Liver (tissue), 8 donors: ENCODE measurements at regions not wholly inside any gene's neighbourhood (a gene's known extent, or its start where the extent isn't known, plus 50 kb on each side); places are given as distances from the start of the nearest gene placed in this dataset.

Source experiments
- DNase-seq: peaks from one replicate; pipeline ENCODE4 v3.0.0-alpha.2; 2017; ENCODE audit warnings: low spot score
- H3K27ac ChIP-seq, 2 donors: one replicate each; pipeline ENCODE4 v1.7.0; 2013; ENCODE audit warnings: inconsistent platforms in 2 of 2, low read length in 2 of 2, control low read depth in 1 of 2, low read depth in 1 of 2, mild to moderate bottlenecking in 1 of 2
- H3K27me3 ChIP-seq, 4 donors: one replicate each; pipeline versions ENCODE4 v1.6.1 to v1.7.0; 2013; ENCODE audit warnings: low read length in 3 of 4, inconsistent platforms in 1 of 4, mild to moderate bottlenecking in 1 of 4, moderate library complexity in 1 of 4; ENCODE audit not compliant: control insufficient read depth in 4 of 4, insufficient read depth in 4 of 4
- H3K36me3 ChIP-seq, 4 donors: one replicate each; pipeline versions ENCODE4 v1.6.1 to v1.7.0; 2013; ENCODE audit warnings: low read length in 3 of 4, mild to moderate bottlenecking in 3 of 4, low read depth in 1 of 4, moderate library complexity in 1 of 4; ENCODE audit not compliant: control insufficient read depth in 4 of 4, insufficient read depth in 3 of 4
- H3K4me1 ChIP-seq, 4 donors: one replicate each; pipeline versions ENCODE4 v1.6.1 to v1.7.0; 2013; ENCODE audit warnings: low read length in 3 of 4, mild to moderate bottlenecking in 3 of 4, moderate library complexity in 1 of 4; ENCODE audit not compliant: control insufficient read depth in 4 of 4, insufficient read depth in 4 of 4
- H3K4me3 ChIP-seq, 3 donors: one replicate each; pipeline versions ENCODE4 v1.6.1 to v1.7.0; 2013; ENCODE audit warnings: low read length in 3 of 3, control low read depth in 1 of 3, low read depth in 1 of 3, mild to moderate bottlenecking in 1 of 3
- H3K9ac ChIP-seq, 2 donors: one replicate each; pipeline ENCODE4 v1.7.0; 2013; ENCODE audit warnings: low read length in 2 of 2, mild to moderate bottlenecking in 2 of 2, moderate library complexity in 2 of 2, control low read depth in 1 of 2, low read depth in 1 of 2
- H3K9me3 ChIP-seq, 4 donors: one replicate each; pipeline versions ENCODE4 v1.6.1 to v1.7.0; 2013; ENCODE audit warnings: low read length in 3 of 4; ENCODE audit not compliant: control insufficient read depth in 4 of 4
- CTCF ChIP-seq: fragments of 150-350 bp; IDR thresholded peaks from 2 replicates; pipeline ENCODE4 v1.5.1; 2017; ENCODE audit warnings: improper control_type of control experiment, low read depth, low read length; ENCODE audit not compliant: missing input control
- EGR1 ChIP-seq, 2 donors: IDR thresholded peaks; 2 replicates each; pipeline ENCODE4 v1.6.1; 2016 to 2018; ENCODE audit warnings: antibody characterized with exemption in 2 of 2, low read depth in 2 of 2
- HNF4A ChIP-seq, 2 donors: conservative IDR thresholded peaks; 2 replicates each; pipeline ENCODE4 v1.6.1; 2016; ENCODE audit warnings: antibody characterized with exemption in 2 of 2, mild to moderate bottlenecking in 2 of 2
- HNF4G ChIP-seq: IDR thresholded peaks from 2 replicates; pipeline ENCODE4 v1.6.1; 2016; ENCODE audit warnings: antibody characterized with exemption
- NR2F2 ChIP-seq: IDR thresholded peaks from 2 replicates; pipeline ENCODE4 v1.6.1; 2016; ENCODE audit warnings: antibody characterized with exemption
- RAD21 ChIP-seq, 2 donors: IDR thresholded peaks; 2 replicates each; pipeline ENCODE4 v1.6.1; 2016; ENCODE audit warnings: antibody characterized with exemption in 2 of 2, mild to moderate bottlenecking in 2 of 2
- REST ChIP-seq: IDR thresholded peaks from 2 replicates; pipeline ENCODE4 v1.6.1; 2016; ENCODE audit warnings: antibody characterized with exemption, mild to moderate bottlenecking
- RXRA ChIP-seq, 2 donors: IDR thresholded peaks; 2 replicates each; pipeline ENCODE4 v1.6.1; 2017 to 2018; ENCODE audit warnings: antibody characterized with exemption in 2 of 2, mild to moderate bottlenecking in 1 of 2
- SP1 ChIP-seq: IDR thresholded peaks from 2 replicates; pipeline ENCODE4 v1.6.1; 2018; ENCODE audit warnings: antibody characterized with exemption, mild to moderate bottlenecking
- TAF1 ChIP-seq: conservative IDR thresholded peaks from 2 replicates; pipeline ENCODE4 v1.6.1; 2016; ENCODE audit warnings: antibody characterized with exemption, mild to moderate bottlenecking
- YY1 ChIP-seq: IDR thresholded peaks from 2 replicates; pipeline ENCODE4 v1.6.1; 2016; ENCODE audit warnings: antibody characterized with exemption, mild to moderate bottlenecking
- ZBTB33 ChIP-seq: IDR thresholded peaks from 2 replicates; pipeline ENCODE4 v1.6.1; 2016; ENCODE audit warnings: antibody characterized with exemption
- WGBS: extraction: QIAGEN DNeasy Blood & Tissue Kit; methylation state at CpG from one replicate; pipeline ENCODE4 v1.1.7; 2013; 5-methylcytosine and 5-hydroxymethylcytosine counted together
- donor health status: healthy.
- donor health status: healthy.
- donor health status: healthy.
- donor health status: healthy.
- donor health status: healthy.

GRCh38 chr13:99080131-99080530 is 102.3 kb upstream of the DOCK9 start:
- Histone ChIP-seq H3K4me3 (no peak overlapping the region), H3K9me3 (no peaks in the 10 kb centered on the region), H3K4me1 (peaks cover 0 to 3% (median 0%) of the 10 kb centered on the region in 4 donors), H3K9ac (no peak overlapping the region), H3K27ac (no peak overlapping the region), H3K36me3 (no peaks in the 10 kb centered on the region), H3K27me3 (no peaks in the 10 kb centered on the region)
- TF ChIP-seq RXRA (IDR thresholded peaks at IDR 0.05), result no peak
- no peak for DNase-seq
- WGBS, result 95% methylated on average over 2 of the region's 2 CpGs

- H3K36me3 ChIP-seq, result no peaks in the 10 kb centered on the region
- H3K4me3 ChIP-seq, result no peak overlapping the region
- TF ChIP-seq REST (no peak), HNF4G (no peak)
- no peak overlapping the region for H3K9ac ChIP-seq
- DNase-seq, result no peak
- peaks cover 3 to 16% (median 9%) of the 10 kb centered on the region in 4 donors for H3K4me1 ChIP-seq
- no peaks in the 10 kb centered on the region for H3K27me3 ChIP-seq
- WGBS, result 85% methylated on average over 2 of the region's 2 CpGs
- H3K9me3 ChIP-seq, result no peaks in the 10 kb centered on the region
- H3K27ac ChIP-seq, result no peak overlapping the region
These were observed 106.1 kb upstream of the DOCK9 start for GRCh38 chr13:99083981-99084380.

- DNase-seq, result no peak
These were observed 107.4 kb upstream of the DOCK9 start for GRCh38 chr13:99085139-99085807.

More at GRCh38 chr13:99085139-99085807, 107.4 kb upstream of the DOCK9 start:
- 65% methylated on average over 27 of the region's 27 CpGs for WGBS
- peak overlapping the region in 1 of 3 donors; percentile 97 for H3K4me3 ChIP-seq
- peaks cover 3 to 16% (median 9%) of the 10 kb centered on the region in 4 donors for H3K4me1 ChIP-seq
- no peak overlapping the region for H3K9ac ChIP-seq
- H3K27ac ChIP-seq, result no peak overlapping the region
- no peaks in the 10 kb centered on the region for H3K36me3 ChIP-seq
- TF ChIP-seq HNF4A (conservative IDR thresholded peaks at IDR 0.05) (no peak), RAD21 (IDR thresholded peaks at IDR 0.05) (no peak), SP1 (no peak), TAF1 (no peak), YY1 (no peak), RXRA (IDR thresholded peaks at IDR 0.05) (no peak), NR2F2 (no peak), ZBTB33 (no peak), CTCF (no peak), EGR1 (IDR thresholded peaks at IDR 0.05; ENCODE audit: low read depth in 2 of 2) (no peak)
- H3K27me3 ChIP-seq, result no peaks in the 10 kb centered on the region
- H3K9me3 ChIP-seq, result no peaks in the 10 kb centered on the region
